Lung (tissue), 11 donors: ENCODE measurements at regions not wholly inside any gene's neighbourhood (a gene's known extent, or its start where the extent isn't known, plus 50 kb on each side); places are given as distances from the start of the nearest gene placed in this dataset.

Experiments
- ATAC-seq: fragments of 200-7000 bp; cut with Tn5 transposase; one replicate; pipeline ENCODE4 v1.9.1; 2020; ENCODE audit warnings: moderate number of reproducible peaks; ENCODE audit not compliant: insufficient read depth, low FRiP score
- DNase-seq, 3 donors: peaks; one replicate each; pipeline ENCODE4 v3.0.0-alpha.2; 2013 to 2017
- H3K27ac ChIP-seq, 2 donors: one replicate each; pipeline ENCODE4 v1.5.1; 2013; ENCODE audit warnings: mild to moderate bottlenecking in 2 of 2, moderate library complexity in 2 of 2, control low read depth in 1 of 2, inconsistent platforms in 1 of 2, low read depth in 1 of 2, low read length in 1 of 2
- H3K27me3 ChIP-seq, 3 donors: one replicate each; pipeline ENCODE4 v1.5.1; 2013; ENCODE audit warnings: low read length in 2 of 3; ENCODE audit not compliant: control insufficient read depth in 3 of 3, insufficient read depth in 3 of 3
- H3K36me3 ChIP-seq, 4 donors: one replicate each; pipeline ENCODE4 v1.5.1; 2013; ENCODE audit warnings: low read length in 4 of 4, mild to moderate bottlenecking in 1 of 4, moderate library complexity in 1 of 4; ENCODE audit not compliant: control insufficient read depth in 4 of 4, insufficient read depth in 4 of 4
- H3K4me1 ChIP-seq, 5 donors: one replicate each; pipeline ENCODE4 v1.5.1; 2013; ENCODE audit warnings: low read length in 5 of 5, mild to moderate bottlenecking in 2 of 5, moderate library complexity in 1 of 5; ENCODE audit not compliant: control insufficient read depth in 5 of 5, insufficient read depth in 5 of 5
- H3K4me3 ChIP-seq: one replicate; pipeline ENCODE4 v1.5.1; 2013; ENCODE audit warnings: mild to moderate bottlenecking, control low read depth, moderate library complexity
- H3K9ac ChIP-seq, 2 donors: one replicate each; pipeline ENCODE4 v1.5.1; 2013; ENCODE audit warnings: low read length in 2 of 2, control low read depth in 1 of 2; ENCODE audit not compliant: insufficient read depth in 1 of 2
- H3K9me3 ChIP-seq, 4 donors: one replicate each; pipeline ENCODE4 v1.5.1; 2013; ENCODE audit warnings: low read length in 3 of 4, mild to moderate bottlenecking in 1 of 4, moderate library complexity in 1 of 4; ENCODE audit not compliant: control insufficient read depth in 4 of 4, insufficient read depth in 3 of 4
- CTCF ChIP-seq: IDR thresholded peaks from 2 replicates; pipeline ENCODE4 v1.5.1; 2012; ENCODE audit warnings: mild to moderate bottlenecking; ENCODE audit errors: control extremely low read depth, extremely low read depth
- WGBS, 2 donors: extraction: QIAGEN DNeasy Blood & Tissue Kit; methylation state at CpG; one replicate each; pipeline ENCODE4 v1.1.7; 2013; 5-methylcytosine and 5-hydroxymethylcytosine counted together
- donor health status: control.
- donor health status: control.
- donor health status: Bipolar disorder and iron deficiency.
- donor health status: healthy.
- donor health status: DM: yes; HTN: yes; CAD: no.

- no peak for TF ChIP-seq CTCF
- no peak for ATAC-seq
Observed at GRCh38 chr11:10373929-10374328, 69.1 kb downstream of the ADM start.

GRCh38 chr11:10374386-10374785, 69.5 kb downstream of the ADM start:
- Histone ChIP-seq H3K4me3 (no peak overlapping the region), H3K4me1 (peaks cover 0 to 4% (median under 1%) of the 10 kb centered on the region in 5 donors), H3K36me3 (no peaks in the 10 kb centered on the region), H3K9ac (no peak overlapping the region), H3K9me3 (no peaks in the 10 kb centered on the region), H3K27ac (no peak overlapping the region), H3K27me3 (no peaks in the 10 kb centered on the region)
- ATAC-seq (no peak), DNase-seq (no peak)
- no peak for TF ChIP-seq CTCF
- WGBS, 2 donors: 76 to 88% methylated on average over 1 of the region's 1 CpG

More at GRCh38 chr11:10373929-10374328, 69.1 kb downstream of the ADM start:
- Histone ChIP-seq H3K9ac (no peak overlapping the region), H3K4me3 (no peak overlapping the region), H3K27me3 (no peaks in the 10 kb centered on the region), H3K27ac (no peak overlapping the region), H3K9me3 (no peaks in the 10 kb centered on the region), H3K4me1 (peaks cover 0 to 4% (median 0%) of the 10 kb centered on the region in 5 donors), H3K36me3 (no peaks in the 10 kb centered on the region)
- WGBS, 2 donors: 65 to 79% methylated on average over 1 of the region's 1 CpG
- DNase-seq: no peak

- no peak for DNase-seq
- no peak for TF ChIP-seq CTCF
- H3K9me3 ChIP-seq: no peaks in the 10 kb centered on the region
- H3K27me3 ChIP-seq: no peaks in the 10 kb centered on the region
- 76 to 80% methylated on average over 5 of the region's 5 CpGs for WGBS, 2 donors
- no peak for ATAC-seq
- no peak overlapping the region for H3K27ac ChIP-seq
- no peaks in the 10 kb centered on the region for H3K36me3 ChIP-seq
- H3K9ac ChIP-seq: no peak overlapping the region
- H3K4me1 ChIP-seq: peaks cover 0 to 6% (median 4%) of the 10 kb centered on the region in 5 donors
- H3K4me3 ChIP-seq: no peak overlapping the region
Observed at GRCh38 chr11:10375280-10375971, 70.6 kb downstream of the ADM start.

GRCh38 chr11:10376061-10376460, 71.2 kb downstream of the ADM start:
- no peaks in the 10 kb centered on the region for H3K27me3 ChIP-seq
- no peak overlapping the region for H3K4me3 ChIP-seq
- peaks cover 0 to 6% (median 4%) of the 10 kb centered on the region in 5 donors for H3K4me1 ChIP-seq
- H3K9me3 ChIP-seq: no peaks in the 10 kb centered on the region
- no peak for DNase-seq
- 82 to 96% methylated on average over 6 of the region's 6 CpGs for whole genome bisulfite sequencing, 2 donors
- ATAC-seq: no peak
- H3K9ac ChIP-seq: no peak overlapping the region
- H3K36me3 ChIP-seq: no peaks in the 10 kb centered on the region
- no peak overlapping the region for H3K27ac ChIP-seq
- no peak for TF ChIP-seq CTCF
